Liver (tissue), 2 donors: ENCODE measurements at regions not wholly inside any gene's neighbourhood (a gene's known extent, or its start where the extent isn't known, plus 50 kb on each side); places are given as distances from the start of the nearest gene placed in this dataset.

Experiments
- CTCF ChIP-seq: fragments of 150-350 bp; IDR thresholded peaks from 2 replicates; pipeline ENCODE4 v1.5.1; 2017; ENCODE audit warnings: improper control_type of control experiment, low read depth, low read length; ENCODE audit not compliant: missing input control
- MAX ChIP-seq: IDR thresholded peaks from 2 replicates; pipeline ENCODE4 v1.6.1; 2016; ENCODE audit warnings: antibody characterized with exemption
- donor health status: healthy.

- TF ChIP-seq MAX (no peak), CTCF (no peak)
Observed at GRCh38 chr20:39853050-39853449, 836.0 kb downstream of the MAFB start.
